ENCODE measurements at regions not wholly inside any gene's neighbourhood (a gene's known extent, or its start where the extent isn't known, plus 50 kb on each side); places are given as distances from the start of the nearest gene placed in this dataset.

DNA sequence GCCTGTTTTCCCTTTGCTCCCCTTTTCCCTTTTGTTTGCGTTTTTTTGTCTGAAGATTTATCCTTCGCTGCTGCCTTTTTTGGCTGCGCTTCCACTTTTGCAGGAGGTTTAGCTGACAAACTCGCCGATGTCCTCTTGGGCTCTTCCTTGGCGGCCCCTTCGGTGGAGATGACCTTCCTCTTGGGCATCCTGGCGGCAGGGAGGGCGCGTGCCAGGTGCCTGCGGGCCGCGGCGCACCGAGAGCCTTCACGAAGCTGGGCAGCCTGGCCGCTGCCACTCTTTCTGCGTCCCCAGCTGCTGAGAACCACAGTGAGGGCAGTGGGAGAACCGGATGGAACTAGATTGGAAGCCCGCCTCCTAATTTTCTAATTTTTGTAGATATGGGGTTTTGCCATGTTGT is 197.1 kb upstream of the C2CD4B start:
- H3K4me1 Mint-ChIP-seq (ENCODE audit: insufficient read depth, unreplicated experiment) = peaks cover 5% of the 10 kb centered on the region

DNA sequence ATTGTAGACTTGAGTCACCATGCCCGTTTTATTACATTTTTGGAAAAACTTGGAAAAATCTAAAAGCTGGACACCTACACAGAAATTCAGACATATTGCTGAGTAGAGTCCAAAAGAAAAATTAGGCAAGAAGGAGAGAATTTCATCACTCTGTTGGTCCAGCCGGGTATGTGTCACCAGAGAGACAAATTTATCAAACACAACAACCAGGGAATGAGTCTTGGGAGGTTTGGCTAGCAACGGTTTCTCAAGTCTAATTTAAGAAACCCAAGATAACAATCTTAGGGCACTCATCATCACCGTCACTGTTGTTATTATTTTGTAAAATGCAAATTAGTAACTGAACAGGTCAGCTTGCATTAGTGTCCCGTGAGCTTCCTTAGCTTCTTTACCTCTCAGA is 197.5 kb upstream of the C2CD4B start:
- CTCF ChIA-PET = interaction anchor here (0.6 to 0.7 kb wide), 2 partner anchors 372 to 380 kb away, joined by 3 to 5 read pairs; no protein-coding TSS in a partner anchor
- H3K27me3 Mint-ChIP-seq (ENCODE audit: insufficient read depth, unreplicated experiment) = peaks cover 46% of the 10 kb centered on the region
- TF ChIP-seq CTCF (IDR thresholded peaks at IDR 0.05; ENCODE audit: unreplicated experiment) = no peak

More for the DNA sequence above, 197.1 kb upstream of the C2CD4B start:
- intact Hi-C loops (cut with micrococcal nuclease) = no loop called here
- peaks cover 44% of the 10 kb centered on the region for H3K27me3 Mint-ChIP-seq (ENCODE audit: insufficient read depth, unreplicated experiment)
- BruUV-seq (replicated peaks) = no TSS peak
- DNase-seq (ENCODE audit: unreplicated experiment) = no peak
- no peaks in the 10 kb centered on the region for H3K36me3 Mint-ChIP-seq (ENCODE audit: insufficient read depth, unreplicated experiment)
- no peak overlapping the region for H3K4me3 Mint-ChIP-seq (ENCODE audit: unreplicated experiment)
- POLR2A ChIA-PET = interaction anchor here (0.7 to 0.9 kb wide), 3 partner anchors 21 to 651 kb away, joined by 3 read pairs; no protein-coding TSS in a partner anchor
- TF ChIP-seq CTCF (IDR thresholded peaks at IDR 0.05; ENCODE audit: unreplicated experiment) = no peak
- H3K9me3 Mint-ChIP-seq (ENCODE audit: unreplicated experiment) = no peaks in the 10 kb centered on the region
- CTCF ChIA-PET = interaction anchor here (0.6 kb wide), 1 partner anchor 373 kb away, joined by 3 read pairs; no protein-coding TSS in a partner anchor
- H3K27ac Mint-ChIP-seq (ENCODE audit: low read depth, unreplicated experiment) = no peak overlapping the region

DNA sequence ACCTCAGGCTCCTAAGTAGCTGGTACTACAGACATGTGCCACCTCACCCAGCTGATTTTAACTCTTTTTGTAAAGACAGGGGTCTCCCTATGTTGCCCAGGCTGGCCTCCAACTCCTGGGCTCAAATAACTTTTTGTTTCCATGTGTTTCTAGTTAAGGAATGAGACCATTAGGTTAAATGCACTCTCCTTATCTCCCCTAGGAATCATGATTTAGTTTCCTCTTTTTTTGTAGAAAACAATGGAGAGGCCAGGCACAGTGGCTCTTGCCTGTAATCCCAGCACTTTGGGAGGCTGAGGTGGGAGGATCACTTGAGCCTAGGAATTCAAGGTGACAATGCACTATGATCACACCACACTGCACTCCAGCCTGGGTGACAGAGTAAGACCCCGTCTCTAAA is 198.8 kb upstream of the C2CD4B start:
- no peaks in the 10 kb centered on the region for H3K36me3 Mint-ChIP-seq (ENCODE audit: insufficient read depth, unreplicated experiment)
- ChIA-PET POLR2A (no interaction called here), CTCF (no interaction called here)
- DNase-seq (ENCODE audit: unreplicated experiment) = no peak
- no TSS peak for BruUV-seq (replicated peaks)
- H3K4me3 Mint-ChIP-seq (ENCODE audit: unreplicated experiment) = no peak overlapping the region
- intact Hi-C loops (cut with micrococcal nuclease) = no loop called here
- H3K27ac Mint-ChIP-seq (ENCODE audit: low read depth, unreplicated experiment) = no peak overlapping the region
- peaks cover 46% of the 10 kb centered on the region for H3K27me3 Mint-ChIP-seq (ENCODE audit: insufficient read depth, unreplicated experiment)
- no peak for TF ChIP-seq CTCF (IDR thresholded peaks at IDR 0.05; ENCODE audit: unreplicated experiment)
- H3K9me3 Mint-ChIP-seq (ENCODE audit: unreplicated experiment) = no peaks in the 10 kb centered on the region
- H3K4me1 Mint-ChIP-seq (ENCODE audit: insufficient read depth, unreplicated experiment) = peaks cover 5% of the 10 kb centered on the region

More for the DNA sequence above, 197.5 kb upstream of the C2CD4B start:
- H3K9me3 Mint-ChIP-seq (ENCODE audit: unreplicated experiment) = no peaks in the 10 kb centered on the region
- H3K4me3 Mint-ChIP-seq (ENCODE audit: unreplicated experiment) = no peak overlapping the region
- intact Hi-C loops (cut with micrococcal nuclease) = no loop called here
- POLR2A ChIA-PET = interaction anchor here (0.7 to 0.9 kb wide), 3 partner anchors 21 to 651 kb away, joined by 3 read pairs; no protein-coding TSS in a partner anchor
- H3K36me3 Mint-ChIP-seq (ENCODE audit: insufficient read depth, unreplicated experiment) = no peaks in the 10 kb centered on the region
- H3K27ac Mint-ChIP-seq (ENCODE audit: low read depth, unreplicated experiment) = no peak overlapping the region
- BruUV-seq (replicated peaks) = no TSS peak
- peaks cover 5% of the 10 kb centered on the region for H3K4me1 Mint-ChIP-seq (ENCODE audit: insufficient read depth, unreplicated experiment)
- peak; percentile 53 for DNase-seq (ENCODE audit: unreplicated experiment)

- Mint-ChIP-seq H3K36me3 (ENCODE audit: insufficient read depth, unreplicated experiment) (no peaks in the 10 kb centered on the region), H3K4me3 (ENCODE audit: unreplicated experiment) (no peak overlapping the region), H3K27ac (ENCODE audit: low read depth, unreplicated experiment) (no peak overlapping the region), H3K4me1 (ENCODE audit: insufficient read depth, unreplicated experiment) (peaks cover 5% of the 10 kb centered on the region), H3K27me3 (ENCODE audit: insufficient read depth, unreplicated experiment) (peaks cover 37% of the 10 kb centered on the region), H3K9me3 (ENCODE audit: unreplicated experiment) (no peaks in the 10 kb centered on the region)
- peak; percentile 68 for DNase-seq (ENCODE audit: unreplicated experiment)
- no TSS peak for BruUV-seq (replicated peaks)
- ChIA-PET CTCF (interaction anchor here (0.6 to 1.2 kb wide), 2 partner anchors 22 to 231 kb away, joined by 3 to 4 read pairs; no protein-coding TSS in a partner anchor), POLR2A (interaction anchor here (0.6 to 0.7 kb wide), 2 partner anchors 69 to 316 kb away, joined by 3 read pairs; no protein-coding TSS in a partner anchor)
- no peak for TF ChIP-seq CTCF (IDR thresholded peaks at IDR 0.05; ENCODE audit: unreplicated experiment)
- intact Hi-C loops (cut with micrococcal nuclease) = no loop called here
These were observed 200.8 kb upstream of the C2CD4B start for GRCh38 chr15:62365795-62366442.
